SK-N-SH (cell line): ENCODE measurements at regions not wholly inside any gene's neighbourhood (a gene's known extent, or its start where the extent isn't known, plus 50 kb on each side); places are given as distances from the start of the nearest gene placed in this dataset.
A peak's percentile ranks its signal among the peaks of the same experiment; 100 is the strongest.

Experiments used
- CTCF ChIA-PET: fragments of 300-600, 350-600 bp; formaldehyde crosslinking; extraction: SDS; loops from one replicate; lab custom pipeline; 2021; lab: Yijun Ruan, JAX
- POLR2A ChIA-PET: fragments of 350-600 bp; sonication (Branson Sonifier 250); formaldehyde crosslinking; extraction: SDS; loops from one replicate; lab custom pipeline; 2020; ENCODE audit warnings: antibody characterized with exemption, inconsistent platforms; lab: Yijun Ruan, JAX
- DNase-seq: peaks from one replicate; pipeline ENCODE4 v3.0.0; 2012
- H2AFZ ChIP-seq: fragments of 200-600 bp; sonication (generic); 2 replicates; pipeline ENCODE4 v1.8.1; 2016; ENCODE audit warnings: antibody characterized with exemption, mild to moderate bottlenecking, low read depth
- H3F3A ChIP-seq: fragments of 200-600 bp; sonication (generic); replicated peaks from 2 replicates; pipeline ENCODE3; 2016; ENCODE audit warnings: antibody characterized with exemption, mild to moderate bottlenecking; ENCODE audit not compliant: insufficient read depth
- H3K27ac ChIP-seq, 2 experiments: fragments of 200-500 bp in 1 of 2; fragments of 200-600 bp in 1 of 2; sonication (Bioruptor generic) in 1 of 2; sonication (generic), shearing (Covaris generic) in 1 of 2; 2 replicates each; pipeline versions ENCODE4 v1.5.1 to v1.6.1; 2014 to 2016; ENCODE audit warnings: low read depth in 2 of 2, inconsistent platforms in 1 of 2, low read length in 1 of 2, mild to moderate bottlenecking in 1 of 2, mixed read lengths in 1 of 2
- H3K27me3 ChIP-seq: fragments of 200-600 bp; sonication (generic), shearing (Covaris generic); 2 replicates; pipeline ENCODE4 v1.6.1; 2016; ENCODE audit warnings: mixed run types; ENCODE audit not compliant: insufficient read depth
- H3K36me3 ChIP-seq, 2 experiments: fragments of 200-500 bp in 1 of 2; fragments of 200-600 bp in 1 of 2; sonication (Bioruptor generic) in 1 of 2; sonication (generic) in 1 of 2; replicated peaks in 1 of 2; 2 replicates each; pipeline versions ENCODE3 to v1.5.1; 2014 to 2016; ENCODE audit warnings: low read length in 1 of 2, mild to moderate bottlenecking in 1 of 2; ENCODE audit not compliant: insufficient read depth in 2 of 2, control insufficient read depth in 1 of 2
- H3K4me1 ChIP-seq, 2 experiments: fragments of 200-500 bp in 1 of 2; fragments of 200-600 bp in 1 of 2; sonication (Bioruptor generic) in 1 of 2; sonication (generic), shearing (Covaris generic) in 1 of 2; 2 replicates each; pipeline versions ENCODE4 v1.5.1 to v1.6.1; 2014 to 2016; ENCODE audit warnings: low read depth in 1 of 2, low read length in 1 of 2, mixed run types in 1 of 2; ENCODE audit not compliant: insufficient read depth in 2 of 2, control insufficient read depth in 1 of 2
- H3K4me2 ChIP-seq: fragments of 200-600 bp; sonication (generic), shearing (Covaris generic); 2 replicates; pipeline ENCODE4 v1.6.1; 2017; ENCODE audit warnings: mixed run types
- H3K4me3 ChIP-seq, 2 experiments: fragments of 200-500 bp in 1 of 2; fragments of 200-600 bp in 1 of 2; sonication (Bioruptor generic) in 1 of 2; sonication (generic), shearing (Covaris generic) in 1 of 2; 2 replicates each; pipeline versions ENCODE4 v1.5.1 to v1.8.1; 2014 to 2016; ENCODE audit warnings: low read depth in 2 of 2, inconsistent platforms in 1 of 2, low read length in 1 of 2, mild to moderate bottlenecking in 1 of 2, mixed read lengths in 1 of 2, moderate library complexity in 1 of 2
- H3K79me2 ChIP-seq: fragments of 200-600 bp; sonication (generic); 2 replicates; pipeline ENCODE4 v1.8.1; 2017; ENCODE audit warnings: mild to moderate bottlenecking; ENCODE audit not compliant: insufficient read depth
- H3K9ac ChIP-seq: fragments of 200-600 bp; sonication (generic); 2 replicates; pipeline ENCODE4 v1.6.1; 2017; ENCODE audit warnings: mixed run types
- H3K9me2 ChIP-seq: fragments of 200-600 bp; sonication (generic); 2 replicates; pipeline ENCODE4 v1.6.1; 2017; ENCODE audit warnings: mixed run types
- H3K9me3 ChIP-seq: fragments of 200-600 bp; sonication (generic); 2 replicates; pipeline ENCODE4 v1.6.1; 2017; ENCODE audit warnings: mixed run types, mild to moderate bottlenecking, moderate library complexity
- H4K20me1 ChIP-seq: fragments of 200-600 bp; sonication (generic); 2 replicates; pipeline ENCODE4 v1.6.1; 2017; ENCODE audit warnings: mild to moderate bottlenecking, mixed run types; ENCODE audit not compliant: insufficient read depth
- EZH2phosphoT487 ChIP-seq: fragments of 200-600 bp; sonication (generic); IDR thresholded peaks from 2 replicates; pipeline ENCODE4 v1.6.1; 2017; ENCODE audit warnings: low read depth, mixed run types, mild to moderate bottlenecking, antibody characterized with exemption, moderate library complexity, borderline replicate concordance
- FOSL2 ChIP-seq: IDR thresholded peaks from 2 replicates; pipeline ENCODE4 v1.4.0; 2012; ENCODE audit warnings: low read depth, mild to moderate bottlenecking, moderate library complexity, borderline replicate concordance
- FOXM1 ChIP-seq: IDR thresholded peaks from 2 replicates; pipeline ENCODE4 v1.4.0; 2012; ENCODE audit warnings: low read depth, mild to moderate bottlenecking
- GABPA ChIP-seq: IDR thresholded peaks from 2 replicates; pipeline ENCODE4 v1.4.0; 2012; ENCODE audit warnings: low read depth, mild to moderate bottlenecking
- MAX ChIP-seq: IDR thresholded peaks from 2 replicates; pipeline ENCODE4 v1.4.0; 2012; ENCODE audit warnings: low read depth
- MEF2A ChIP-seq: IDR thresholded peaks from 2 replicates; pipeline ENCODE4 v1.4.0; 2012; ENCODE audit warnings: low read depth, borderline replicate concordance
- MXI1 ChIP-seq: IDR thresholded peaks from 2 replicates; pipeline ENCODE4 v1.6.1; 2012; ENCODE audit warnings: mild to moderate bottlenecking, low read depth, low read length, improper control_type of control experiment
- PBX3 ChIP-seq: IDR thresholded peaks from 2 replicates; pipeline ENCODE4; 2012
- RAD21 ChIP-seq: IDR thresholded peaks from 2 replicates; pipeline ENCODE4 v1.6.1; 2012; ENCODE audit warnings: mild to moderate bottlenecking, low read length
- RFX5 ChIP-seq: IDR thresholded peaks from 2 replicates; pipeline ENCODE4 v1.6.1; 2012; ENCODE audit warnings: mild to moderate bottlenecking, improper control_type of control experiment, low read length
- RXRA ChIP-seq: IDR thresholded peaks from 2 replicates; pipeline ENCODE4 v1.4.0; 2012; ENCODE audit warnings: low read depth, mild to moderate bottlenecking, borderline replicate concordance
- SIN3A ChIP-seq: IDR thresholded peaks from 2 replicates; pipeline ENCODE4 v1.6.1; 2012; ENCODE audit warnings: low read depth, mild to moderate bottlenecking, low read length, moderate library complexity, borderline replicate concordance
- TAF1 ChIP-seq: IDR thresholded peaks from 2 replicates; pipeline ENCODE4 v1.6.1; 2012; ENCODE audit warnings: low read depth, mild to moderate bottlenecking, low read length, moderate library complexity, borderline replicate concordance
- TEAD4 ChIP-seq: IDR thresholded peaks from 2 replicates; pipeline ENCODE4 v1.4.0; 2012; ENCODE audit warnings: mild to moderate bottlenecking, borderline replicate concordance; ENCODE audit not compliant: insufficient read depth
- USF1 ChIP-seq: IDR thresholded peaks from 2 replicates; pipeline ENCODE4 v1.4.0; 2012; ENCODE audit warnings: low read depth, borderline replicate concordance
- YY1 ChIP-seq: IDR thresholded peaks from 2 replicates; pipeline ENCODE4 v1.4.0; 2012; ENCODE audit warnings: low read depth, mild to moderate bottlenecking
- ZBTB33 ChIP-seq: IDR thresholded peaks from 2 replicates; pipeline ENCODE4 v1.4.0; 2012; ENCODE audit warnings: low read depth, borderline replicate concordance
- WGBS: methylation state at CpG from one replicate; pipeline ENCODE4 v1.1.6; 2017; ENCODE audit warnings: low lambda C conversion rate; 5-methylcytosine and 5-hydroxymethylcytosine counted together

GRCh38 chr7:25396668-25397067 lies 168.4 kb upstream of the NPVF start:
- Histone ChIP-seq H3K79me2 (no peaks in the 10 kb centered on the region), H3K9ac (no peak overlapping the region), H3K27me3 (no peaks in the 10 kb centered on the region), H3K4me1 (peaks cover 0 to 12% of the 10 kb centered on the region in 2 experiments; a peak in 2 of 4 replicates), H3K9me3 (no peaks in the 10 kb centered on the region), H3K9me2 (no peaks in the 10 kb centered on the region), H3K4me2 (no peak overlapping the region), H3F3A (no peaks in the 10 kb centered on the region), H3K4me3 (no peak overlapping the region), H3K36me3 (no peaks in the 10 kb centered on the region), H3K27ac (no peak overlapping the region), H2AFZ (no peak overlapping the region), H4K20me1 (no peaks in the 10 kb centered on the region)
- no peak for TF ChIP-seq RXRA
- no peak for TF ChIP-seq MEF2A
- no peak for TF ChIP-seq PBX3
- no peak for TF ChIP-seq USF1
- TF ChIP-seq FOXM1: no peak
- TF ChIP-seq TEAD4: no peak
- TF ChIP-seq RAD21: no peak
- no peak for TF ChIP-seq SIN3A
- no peak for TF ChIP-seq FOSL2
- TF ChIP-seq EZH2phosphoT487: no peak
- no peak for TF ChIP-seq MXI1
- TF ChIP-seq ZBTB33: no peak
- no peak for TF ChIP-seq TAF1
- TF ChIP-seq RFX5: no peak
- no peak for TF ChIP-seq GABPA
- CTCF ChIA-PET: interaction anchor here (0.9 to 25.0 kb wide), 7 partner anchors 21 to 453 kb away, joined by 3 to 766 read pairs (median 3); no protein-coding TSS in a partner anchor
- 51% methylated on average over 3 of the region's 3 CpGs for WGBS
- no peak for DNase-seq
- POLR2A ChIA-PET: no interaction called here

GRCh38 chr7:25398418-25398817 lies 170.1 kb upstream of the NPVF start:
- DNase-seq: no peak
- Histone ChIP-seq H3K27me3 (no peaks in the 10 kb centered on the region), H3F3A (no peaks in the 10 kb centered on the region), H3K4me3 (no peak overlapping the region), H4K20me1 (no peaks in the 10 kb centered on the region), H3K79me2 (no peaks in the 10 kb centered on the region), H3K9me3 (no peaks in the 10 kb centered on the region), H3K4me1 (peaks cover 0 to 9% of the 10 kb centered on the region in 2 experiments; a peak in 2 of 4 replicates), H3K36me3 (no peaks in the 10 kb centered on the region), H2AFZ (no peak overlapping the region), H3K9ac (no peak overlapping the region), H3K9me2 (no peaks in the 10 kb centered on the region), H3K27ac (peak overlapping the region in 1 of 2 experiments; percentile 32; a peak in 1 of 4 replicates), H3K4me2 (no peak overlapping the region)
- WGBS: 31% methylated on average over 5 of the region's 5 CpGs
- TF ChIP-seq GABPA: no peak
- TF ChIP-seq MAX: no peak
- no peak for TF ChIP-seq USF1
- no peak for TF ChIP-seq YY1
- POLR2A ChIA-PET: no interaction called here
- CTCF ChIA-PET: interaction anchor here (1.4 to 25.0 kb wide), 5 partner anchors 9 to 456 kb away, joined by 3 to 766 read pairs (median 8); no protein-coding TSS in a partner anchor
